ENCODE measurements at regions not wholly inside any gene's neighbourhood (a gene's known extent, or its start where the extent isn't known, plus 50 kb on each side); places are given as distances from the start of the nearest gene placed in this dataset.
"Not testable (repeated sequence)": the region's sequence is repeated elsewhere in the genome, so short reads cannot be mapped to it uniquely, and the experiment has no call there.

GRCh38 chr21:5065240-5066211 is 5455.9 kb upstream of the TPTE start:
- peak; percentile 18 to 60 (median 39) for DNase-seq (ENCODE audit: low read depth in 3 of 3)

- DNase-seq (ENCODE audit: low read depth in 3 of 3): not testable (repeated sequence)
These were observed 5454.6 kb upstream of the TPTE start for GRCh38 chr21:5066682-5067251.

- not testable (repeated sequence) for DNase-seq (ENCODE audit: low read depth in 3 of 3)
These were observed 5453.9 kb upstream of the TPTE start for GRCh38 chr21:5067326-5068048.

- not testable (repeated sequence) for DNase-seq (ENCODE audit: low read depth in 3 of 3)
These were observed 5452.7 kb upstream of the TPTE start for GRCh38 chr21:5068649-5069048.

- DNase-seq (ENCODE audit: low read depth in 3 of 3): not testable (repeated sequence)
These were observed 5450.2 kb upstream of the TPTE start for GRCh38 chr21:5071180-5071579.

- not testable (repeated sequence) for DNase-seq (ENCODE audit: low read depth in 3 of 3)
These were observed 5444.5 kb upstream of the TPTE start for GRCh38 chr21:5076854-5077253.

- not testable (repeated sequence) for DNase-seq (ENCODE audit: low read depth in 3 of 3)
These were observed 5442.0 kb upstream of the TPTE start for GRCh38 chr21:5079361-5079760.

GRCh38 chr21:5080015-5080414 is 5441.4 kb upstream of the TPTE start:
- not testable (repeated sequence) for DNase-seq (ENCODE audit: low read depth in 3 of 3)

- not testable (repeated sequence) for DNase-seq (ENCODE audit: low read depth in 3 of 3)
These were observed 5437.1 kb upstream of the TPTE start for GRCh38 chr21:5084246-5084645.

GRCh38 chr21:5085456-5085855 is 5435.9 kb upstream of the TPTE start:
- not testable (repeated sequence) for DNase-seq (ENCODE audit: low read depth in 3 of 3)

- not testable (repeated sequence) for DNase-seq (ENCODE audit: low read depth in 3 of 3)
These were observed 5435.0 kb upstream of the TPTE start for GRCh38 chr21:5086416-5086815.

GRCh38 chr21:5088820-5089219 is 5432.6 kb upstream of the TPTE start:
- DNase-seq (ENCODE audit: low read depth in 3 of 3): not testable (repeated sequence)

GRCh38 chr21:5089399-5090089 is 5431.8 kb upstream of the TPTE start:
- DNase-seq (ENCODE audit: low read depth in 3 of 3): not testable (repeated sequence)

- DNase-seq (ENCODE audit: low read depth in 3 of 3): not testable (repeated sequence)
These were observed 5431.0 kb upstream of the TPTE start for GRCh38 chr21:5090132-5091079.

- not testable (repeated sequence) for DNase-seq (ENCODE audit: low read depth in 3 of 3)
These were observed 5430.1 kb upstream of the TPTE start for GRCh38 chr21:5091274-5091673.

GRCh38 chr21:5095628-5096027 is 5425.8 kb upstream of the TPTE start:
- not testable (repeated sequence) for DNase-seq (ENCODE audit: low read depth in 3 of 3)

- not testable (repeated sequence) for DNase-seq (ENCODE audit: low read depth in 3 of 3)
These were observed 5423.2 kb upstream of the TPTE start for GRCh38 chr21:5098010-5098743.

- not testable (repeated sequence) for DNase-seq (ENCODE audit: low read depth in 3 of 3)
These were observed 5420.7 kb upstream of the TPTE start for GRCh38 chr21:5100604-5101174.

GRCh38 chr21:5101749-5102148 is 5419.6 kb upstream of the TPTE start:
- DNase-seq (ENCODE audit: low read depth in 3 of 3): peak; percentile 51 to 73 (median 62)

All from stimulated activated CD4-positive, alpha-beta T cell treated with anti-CD3 and anti-CD28 coated beads, TNF-alpha, amount 100 ng/mL, for 4 hours (primary cell).